Hepatocyte (in vitro differentiated cells): ENCODE measurements at regions not wholly inside any gene's neighbourhood (a gene's known extent, or its start where the extent isn't known, plus 50 kb on each side); places are given as distances from the start of the nearest gene placed in this dataset.

Experiments
- CTCF ChIP-seq: fragments of 200-600 bp; sonication (generic); IDR thresholded peaks from 2 replicates; pipeline ENCODE4 v1.5.1; 2016; ENCODE audit warnings: antibody characterized with exemption, mild to moderate bottlenecking; ENCODE audit not compliant: poor library complexity
- EZH2 ChIP-seq: fragments of 200-600 bp; sonication (generic); IDR thresholded peaks from 2 replicates; pipeline ENCODE4 v1.6.1; 2016; ENCODE audit warnings: antibody characterized with exemption, mild to moderate bottlenecking, borderline replicate concordance

- TF ChIP-seq CTCF (no peak), EZH2 (no peak)
Observed at GRCh38 chr2:16452123-16452522, 213.5 kb downstream of the CYRIA start.
